ENCODE measurements at regions not wholly inside any gene's neighbourhood (a gene's known extent, or its start where the extent isn't known, plus 50 kb on each side); places are given as distances from the start of the nearest gene placed in this dataset.

DNA sequence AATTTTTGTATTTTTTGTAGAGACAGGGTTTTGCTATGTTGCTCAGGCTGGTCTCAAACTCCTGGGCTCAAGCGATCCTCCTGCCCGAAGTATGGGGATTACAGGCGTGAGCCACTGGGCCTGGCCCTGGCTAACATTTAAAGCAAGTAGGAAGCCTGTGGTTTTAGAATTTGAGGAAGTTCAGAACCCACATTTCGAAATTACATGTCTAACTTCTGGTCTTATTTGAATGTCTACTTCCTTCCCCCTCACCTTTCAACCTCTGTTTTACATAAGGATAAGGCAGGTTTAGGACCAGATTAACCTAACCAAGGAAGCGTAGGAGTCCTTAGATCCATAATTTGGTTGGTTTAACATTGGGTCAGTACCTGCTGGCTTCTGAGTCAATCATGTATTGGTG lies 120.5 kb upstream of the PROK2 start:
- Histone ChIP-seq H3K27me3 (replicated peaks; ENCODE audit: control insufficient read depth, insufficient read depth, low read length, poor library complexity, severe bottlenecking) (no peaks in the 10 kb centered on the region), H3K36me3 (ENCODE audit: control insufficient read depth, insufficient read depth, low read length) (no peaks in the 10 kb centered on the region), H3K4me3 (ENCODE audit: insufficient read depth, low read depth, low read length, poor library complexity, severe bottlenecking) (no peak overlapping the region), H3K9me3 (ENCODE audit: control insufficient read depth, low read length) (no peaks in the 10 kb centered on the region), H3K4me1 (ENCODE audit: control insufficient read depth, insufficient read depth, low read length, poor library complexity, severe bottlenecking) (no peaks in the 10 kb centered on the region), H3K27ac (ENCODE audit: insufficient read depth, low read length, poor library complexity, severe bottlenecking) (no peak overlapping the region)
- no peak for DNase-seq

DNA sequence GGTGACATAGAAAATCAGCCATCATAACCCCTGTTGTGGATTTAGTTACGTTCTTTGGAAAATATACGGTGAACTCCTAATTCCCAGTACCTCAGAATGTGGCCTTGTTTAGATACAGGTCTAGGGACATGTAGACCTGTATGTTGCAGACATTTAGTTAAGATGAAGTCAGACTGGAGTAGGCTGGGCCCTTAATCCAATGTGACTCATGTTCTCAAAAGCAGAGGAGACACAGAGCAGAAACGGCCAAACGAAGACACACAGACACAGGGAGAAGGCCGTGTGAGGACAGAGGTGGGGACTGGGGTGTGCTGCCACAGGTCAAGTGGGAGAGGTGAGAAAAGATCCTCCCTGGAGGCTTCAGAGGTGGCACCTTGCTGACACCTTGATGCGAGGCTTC lies 119.0 kb upstream of the PROK2 start:
- no peak overlapping the region for H3K4me3 ChIP-seq (ENCODE audit: insufficient read depth, low read depth, low read length, poor library complexity, severe bottlenecking)
- no peaks in the 10 kb centered on the region for H3K36me3 ChIP-seq (ENCODE audit: control insufficient read depth, insufficient read depth, low read length)
- H3K9me3 ChIP-seq (ENCODE audit: control insufficient read depth, low read length), result no peaks in the 10 kb centered on the region
- H3K4me1 ChIP-seq (ENCODE audit: control insufficient read depth, insufficient read depth, low read length, poor library complexity, severe bottlenecking), result no peaks in the 10 kb centered on the region
- no peaks in the 10 kb centered on the region for H3K27me3 ChIP-seq (replicated peaks; ENCODE audit: control insufficient read depth, insufficient read depth, low read length, poor library complexity, severe bottlenecking)
- no peak for DNase-seq
- H3K27ac ChIP-seq (ENCODE audit: insufficient read depth, low read length, poor library complexity, severe bottlenecking), result no peak overlapping the region

DNA sequence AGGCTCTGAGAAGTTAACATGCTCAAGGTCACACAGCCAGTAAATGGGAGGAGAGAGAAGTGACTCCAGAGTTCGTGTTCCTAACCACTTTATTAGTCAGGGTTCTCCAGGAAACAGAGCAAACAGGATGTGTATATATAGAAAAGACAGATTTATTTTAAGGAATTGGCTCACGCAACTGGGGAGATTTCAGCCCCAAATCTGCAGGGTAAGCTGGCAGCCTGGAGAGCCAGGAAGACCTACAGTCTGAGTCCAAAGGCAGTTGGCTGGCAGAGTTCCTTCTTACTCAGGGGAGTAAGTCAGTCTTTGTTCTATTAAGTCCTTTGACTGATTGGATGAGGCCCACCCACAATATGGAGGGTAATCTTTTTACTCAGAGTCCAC lies 118.2 kb upstream of the PROK2 start:
- Histone ChIP-seq H3K4me3 (ENCODE audit: insufficient read depth, low read depth, low read length, poor library complexity, severe bottlenecking) (no peak overlapping the region), H3K36me3 (ENCODE audit: control insufficient read depth, insufficient read depth, low read length) (no peaks in the 10 kb centered on the region), H3K27me3 (replicated peaks; ENCODE audit: control insufficient read depth, insufficient read depth, low read length, poor library complexity, severe bottlenecking) (no peaks in the 10 kb centered on the region), H3K4me1 (ENCODE audit: control insufficient read depth, insufficient read depth, low read length, poor library complexity, severe bottlenecking) (no peaks in the 10 kb centered on the region), H3K27ac (ENCODE audit: insufficient read depth, low read length, poor library complexity, severe bottlenecking) (no peak overlapping the region), H3K9me3 (ENCODE audit: control insufficient read depth, low read length) (no peaks in the 10 kb centered on the region)
- DNase-seq, result no peak

- Histone ChIP-seq H3K9me3 (ENCODE audit: control insufficient read depth, low read length) (no peaks in the 10 kb centered on the region), H3K4me3 (ENCODE audit: insufficient read depth, low read depth, low read length, poor library complexity, severe bottlenecking) (no peak overlapping the region), H3K4me1 (ENCODE audit: control insufficient read depth, insufficient read depth, low read length, poor library complexity, severe bottlenecking) (no peaks in the 10 kb centered on the region), H3K27me3 (replicated peaks; ENCODE audit: control insufficient read depth, insufficient read depth, low read length, poor library complexity, severe bottlenecking) (no peaks in the 10 kb centered on the region), H3K36me3 (ENCODE audit: control insufficient read depth, insufficient read depth, low read length) (no peaks in the 10 kb centered on the region), H3K27ac (ENCODE audit: insufficient read depth, low read length, poor library complexity, severe bottlenecking) (no peak overlapping the region)
- no peak for DNase-seq
Measured at GRCh38 chr3:71902258-71903111, 117.5 kb upstream of the PROK2 start.

DNA sequence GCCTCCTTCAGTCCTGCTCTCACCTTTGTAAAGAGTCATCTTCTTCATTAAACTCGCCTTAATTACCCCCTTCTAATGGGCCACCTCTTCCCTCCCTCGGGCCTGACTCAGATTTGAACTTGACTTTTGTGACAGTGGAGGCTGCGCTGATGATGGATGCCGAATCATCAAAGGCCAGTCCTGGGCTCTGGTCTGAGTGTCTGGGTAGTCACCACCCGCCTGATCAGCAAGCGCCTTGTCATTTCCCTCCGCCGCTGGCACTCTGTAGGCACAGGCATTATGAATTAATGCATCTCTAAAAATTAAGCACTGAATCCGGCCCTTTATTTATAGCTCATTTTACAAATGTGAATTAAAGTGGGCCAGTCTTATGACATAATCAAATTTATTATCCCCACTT lies 116.7 kb upstream of the PROK2 start:
- Histone ChIP-seq H3K27me3 (replicated peaks; ENCODE audit: control insufficient read depth, insufficient read depth, low read length, poor library complexity, severe bottlenecking) (no peaks in the 10 kb centered on the region), H3K9me3 (ENCODE audit: control insufficient read depth, low read length) (no peaks in the 10 kb centered on the region), H3K4me3 (ENCODE audit: insufficient read depth, low read depth, low read length, poor library complexity, severe bottlenecking) (no peak overlapping the region), H3K36me3 (ENCODE audit: control insufficient read depth, insufficient read depth, low read length) (no peaks in the 10 kb centered on the region), H3K4me1 (ENCODE audit: control insufficient read depth, insufficient read depth, low read length, poor library complexity, severe bottlenecking) (no peaks in the 10 kb centered on the region), H3K27ac (ENCODE audit: insufficient read depth, low read length, poor library complexity, severe bottlenecking) (no peak overlapping the region)
- DNase-seq, result no peak

GRCh38 chr3:71900057-71900456 lies 115.1 kb upstream of the PROK2 start:
- H3K4me3 ChIP-seq (ENCODE audit: insufficient read depth, low read depth, low read length, poor library complexity, severe bottlenecking), result no peak overlapping the region
- H3K4me1 ChIP-seq (ENCODE audit: control insufficient read depth, insufficient read depth, low read length, poor library complexity, severe bottlenecking), result no peaks in the 10 kb centered on the region
- no peak for DNase-seq
- H3K9me3 ChIP-seq (ENCODE audit: control insufficient read depth, low read length), result no peaks in the 10 kb centered on the region
- H3K27ac ChIP-seq (ENCODE audit: insufficient read depth, low read length, poor library complexity, severe bottlenecking), result no peak overlapping the region
- H3K36me3 ChIP-seq (ENCODE audit: control insufficient read depth, insufficient read depth, low read length), result no peaks in the 10 kb centered on the region
- H3K27me3 ChIP-seq (replicated peaks; ENCODE audit: control insufficient read depth, insufficient read depth, low read length, poor library complexity, severe bottlenecking), result no peaks in the 10 kb centered on the region

DNA sequence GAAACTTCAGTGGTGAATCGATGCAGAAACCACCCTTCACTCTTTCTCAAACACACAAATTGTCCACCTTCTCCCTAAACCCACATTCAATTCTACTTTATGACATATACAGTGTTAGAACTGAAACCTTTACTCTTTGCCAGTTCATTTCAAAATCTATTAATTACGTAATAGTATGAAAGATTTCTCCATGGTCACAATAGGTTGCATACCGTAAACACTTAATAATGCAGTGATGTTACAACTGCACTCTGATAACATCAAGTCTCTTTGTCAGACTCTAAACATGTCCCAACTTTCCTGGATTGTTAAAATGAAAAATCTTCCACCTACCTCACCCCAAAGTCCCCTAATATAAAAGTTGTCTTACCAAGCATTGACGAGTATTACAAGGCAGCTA lies 111.8 kb upstream of the PROK2 start:
- no peaks in the 10 kb centered on the region for H3K4me1 ChIP-seq (ENCODE audit: control insufficient read depth, insufficient read depth, low read length, poor library complexity, severe bottlenecking)
- no peak overlapping the region for H3K4me3 ChIP-seq (ENCODE audit: insufficient read depth, low read depth, low read length, poor library complexity, severe bottlenecking)
- H3K9me3 ChIP-seq (ENCODE audit: control insufficient read depth, low read length), result no peaks in the 10 kb centered on the region
- no peaks in the 10 kb centered on the region for H3K36me3 ChIP-seq (ENCODE audit: control insufficient read depth, insufficient read depth, low read length)
- no peaks in the 10 kb centered on the region for H3K27me3 ChIP-seq (replicated peaks; ENCODE audit: control insufficient read depth, insufficient read depth, low read length, poor library complexity, severe bottlenecking)
- H3K27ac ChIP-seq (ENCODE audit: insufficient read depth, low read length, poor library complexity, severe bottlenecking), result no peak overlapping the region
- DNase-seq, result no peak

DNA sequence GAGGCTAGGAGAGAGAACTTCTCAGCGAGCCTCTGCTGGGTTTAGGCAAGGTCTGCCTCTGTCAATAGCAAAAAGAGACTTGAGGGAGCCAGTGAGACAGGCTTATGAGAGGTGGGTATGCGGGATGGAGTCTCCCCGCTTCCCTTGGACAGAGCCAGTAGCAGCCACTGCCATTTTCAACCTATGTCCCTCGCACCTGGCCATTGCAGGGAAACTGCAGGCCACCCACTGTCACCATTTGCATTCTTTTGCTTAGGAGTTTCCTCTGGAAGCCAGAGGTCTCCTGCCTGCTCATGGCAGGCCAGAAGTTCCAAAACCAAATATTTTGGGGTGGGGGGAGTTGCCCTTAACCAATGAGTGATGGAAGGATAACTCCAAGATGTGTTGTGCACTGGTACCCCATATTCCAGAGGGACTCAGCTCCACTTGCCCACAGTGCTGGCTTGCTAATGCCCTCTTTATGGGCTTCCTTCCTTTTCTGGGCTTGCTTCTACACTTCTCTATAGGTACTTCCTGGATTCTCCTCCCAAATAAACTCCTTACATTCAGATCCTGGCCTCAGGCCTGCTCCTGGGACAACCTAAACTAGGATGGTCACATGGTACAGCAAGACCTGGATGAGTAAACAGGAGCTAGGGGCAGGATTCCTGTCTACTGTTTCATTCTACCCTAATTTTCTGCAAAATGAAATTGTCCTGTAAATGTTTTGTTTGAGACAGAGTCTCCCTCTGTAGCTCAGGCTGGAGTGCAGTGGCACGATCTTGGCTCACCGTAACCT lies 108.9 kb upstream of the PROK2 start:
- H3K4me3 ChIP-seq (ENCODE audit: insufficient read depth, low read depth, low read length, poor library complexity, severe bottlenecking), result no peak overlapping the region
- no peaks in the 10 kb centered on the region for H3K27me3 ChIP-seq (replicated peaks; ENCODE audit: control insufficient read depth, insufficient read depth, low read length, poor library complexity, severe bottlenecking)
- no peaks in the 10 kb centered on the region for H3K36me3 ChIP-seq (ENCODE audit: control insufficient read depth, insufficient read depth, low read length)
- H3K9me3 ChIP-seq (ENCODE audit: control insufficient read depth, low read length), result no peaks in the 10 kb centered on the region
- no peaks in the 10 kb centered on the region for H3K4me1 ChIP-seq (ENCODE audit: control insufficient read depth, insufficient read depth, low read length, poor library complexity, severe bottlenecking)
- DNase-seq, result no peak
- no peak overlapping the region for H3K27ac ChIP-seq (ENCODE audit: insufficient read depth, low read length, poor library complexity, severe bottlenecking)

DNA sequence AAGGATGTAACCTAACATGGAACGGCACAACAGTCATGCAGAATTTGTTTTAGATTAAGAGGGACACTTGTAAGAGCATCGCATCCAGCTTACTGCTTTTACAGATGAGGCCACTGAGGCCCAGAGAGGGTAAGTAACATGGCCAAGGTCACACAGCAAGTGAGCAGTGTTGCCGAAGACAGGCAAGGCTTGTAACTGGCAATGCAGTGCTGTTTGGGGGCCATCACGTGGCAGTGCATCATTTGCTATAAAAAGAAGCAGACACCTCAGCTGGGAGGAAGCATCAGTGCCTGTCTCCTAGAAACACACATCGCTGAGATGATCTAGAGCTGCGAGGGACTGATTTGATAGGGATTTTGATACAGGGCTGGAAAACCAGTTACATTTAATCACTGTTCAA lies 108.2 kb upstream of the PROK2 start:
- no peaks in the 10 kb centered on the region for H3K4me1 ChIP-seq (ENCODE audit: control insufficient read depth, insufficient read depth, low read length, poor library complexity, severe bottlenecking)
- no peaks in the 10 kb centered on the region for H3K27me3 ChIP-seq (replicated peaks; ENCODE audit: control insufficient read depth, insufficient read depth, low read length, poor library complexity, severe bottlenecking)
- DNase-seq, result no peak

DNA sequence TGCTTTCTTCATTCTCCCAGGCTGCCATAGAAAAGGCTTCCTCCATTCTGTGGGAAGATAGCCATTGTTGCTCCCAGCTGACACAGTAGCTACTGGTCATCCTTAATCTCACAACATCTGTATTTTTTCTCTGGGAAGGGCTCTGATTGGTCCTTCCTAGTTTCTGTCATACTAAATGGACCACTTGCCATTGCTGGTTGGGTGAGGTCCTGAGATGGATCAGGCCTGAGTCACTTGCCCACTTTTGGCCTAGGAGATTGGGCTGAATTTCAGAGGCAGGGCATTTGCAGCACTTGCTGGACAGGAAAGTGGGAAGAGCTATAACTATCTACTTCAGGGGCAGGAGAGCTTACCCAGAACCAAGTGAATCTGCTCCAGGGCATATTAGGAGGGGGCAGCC lies 106.5 kb upstream of the PROK2 start:
- H3K36me3 ChIP-seq (ENCODE audit: control insufficient read depth, insufficient read depth, low read length), result no peaks in the 10 kb centered on the region
- H3K9me3 ChIP-seq (ENCODE audit: control insufficient read depth, low read length), result no peaks in the 10 kb centered on the region
- no peak overlapping the region for H3K27ac ChIP-seq (ENCODE audit: insufficient read depth, low read length, poor library complexity, severe bottlenecking)
- H3K4me1 ChIP-seq (ENCODE audit: control insufficient read depth, insufficient read depth, low read length, poor library complexity, severe bottlenecking), result no peaks in the 10 kb centered on the region
- no peak overlapping the region for H3K4me3 ChIP-seq (ENCODE audit: insufficient read depth, low read depth, low read length, poor library complexity, severe bottlenecking)
- H3K27me3 ChIP-seq (replicated peaks; ENCODE audit: control insufficient read depth, insufficient read depth, low read length, poor library complexity, severe bottlenecking), result no peaks in the 10 kb centered on the region
- no peak for DNase-seq

More for the DNA sequence above, 108.2 kb upstream of the PROK2 start:
- Histone ChIP-seq H3K27ac (ENCODE audit: insufficient read depth, low read length, poor library complexity, severe bottlenecking) (no peak overlapping the region), H3K36me3 (ENCODE audit: control insufficient read depth, insufficient read depth, low read length) (no peaks in the 10 kb centered on the region), H3K9me3 (ENCODE audit: control insufficient read depth, low read length) (no peaks in the 10 kb centered on the region), H3K4me3 (ENCODE audit: insufficient read depth, low read depth, low read length, poor library complexity, severe bottlenecking) (no peak overlapping the region)
